HCT116 (cell line): ENCODE measurements at regions not wholly inside any gene's neighbourhood (a gene's known extent, or its start where the extent isn't known, plus 50 kb on each side); places are given as distances from the start of the nearest gene placed in this dataset.

Experiments used
- ATAC-seq: fragments of 200-7000 bp; cut with Tn5 transposase; 2 replicates; pipeline ENCODE4 v1.9.1; 2020; ENCODE audit warnings: mild to moderate bottlenecking, moderate library complexity
- BruUV-seq: library from RNA; stranded (reverse); fragments of 400-500 nt; replicated peaks from 2 replicates; lab custom pipeline; 2021; lab: Mats Ljungman, UMichigan
- CTCF ChIA-PET: fragments of 300-600 bp; sonication (Branson Sonifier 250); formaldehyde crosslinking; loops from one replicate; lab custom pipeline; 2021; ENCODE audit warnings: antibody characterized with exemption; lab: Charles Lee
- POLR2A ChIA-PET: fragments of 300-600, 350-600 bp; sonication (Branson Sonifier 250); formaldehyde crosslinking; loops from one replicate; lab custom pipeline; 2021; ENCODE audit warnings: antibody characterized with exemption; lab: Charles Lee
- RAD21 ChIA-PET, 2 experiments: fragments of 300-600 bp; sonication (Branson Sonifier 250); formaldehyde crosslinking; loops; one replicate each; lab custom pipeline; 2023; ENCODE audit warnings: low total read pairs in 2 of 2; ENCODE audit not compliant: uncharacterized antibody in 2 of 2, unreplicated experiment in 2 of 2, low non-redundant PET in 1 of 2; lab: Charles Lee
- DNase-seq: peaks from one replicate; pipeline ENCODE4 v3.0.0-alpha.2; 2010; ENCODE audit warnings: low read depth, low spot score
- H2AFZ ChIP-seq: fragments of 200-600 bp; shearing (Covaris generic), sonication (generic); 2 replicates; pipeline ENCODE4 v1.6.1; 2017; ENCODE audit warnings: low read depth, mixed run types, mixed read lengths, antibody characterized with exemption, low read length; ENCODE audit not compliant: poor library complexity, severe bottlenecking
- H3K27ac ChIP-seq: 2 replicates; pipeline ENCODE4 v1.5.1; 2012; ENCODE audit warnings: low read depth, low read length
- H3K27me3 ChIP-seq: fragments of 200-600 bp; sonication (generic); 2 replicates; pipeline ENCODE4 v1.6.1; 2016; ENCODE audit warnings: mixed run types, low read length, mixed read lengths; ENCODE audit not compliant: insufficient read depth
- H3K36me3 ChIP-seq, 2 experiments: fragments of 200-500 bp in 1 of 2; fragments of 200-600 bp in 1 of 2; sonication (Bioruptor generic) in 1 of 2; sonication (generic) in 1 of 2; 2 replicates each; pipeline versions ENCODE4 v1.5.1 to v1.6.1; 2014 to 2016; ENCODE audit warnings: low read length in 2 of 2, inconsistent platforms in 1 of 2, mixed read lengths in 1 of 2, mixed run types in 1 of 2; ENCODE audit not compliant: insufficient read depth in 2 of 2, control insufficient read depth in 1 of 2
- H3K4me1 ChIP-seq, 2 experiments: fragments of 200-600 bp in 1 of 2; sonication (generic) in 1 of 2; 2 replicates each; pipeline versions ENCODE4 v1.5.1 to v1.6.1; 2012 to 2017; ENCODE audit warnings: low read length in 2 of 2, inconsistent platforms in 1 of 2, mild to moderate bottlenecking in 1 of 2, mixed read lengths in 1 of 2, mixed run types in 1 of 2, moderate library complexity in 1 of 2; ENCODE audit not compliant: insufficient read depth in 2 of 2, control insufficient read depth in 1 of 2
- H3K4me2 ChIP-seq: fragments of 200-600 bp; sonication (generic); 2 replicates; pipeline ENCODE4 v1.6.1; 2017; ENCODE audit warnings: mixed run types, low read length, mixed read lengths
- H3K4me3 ChIP-seq, 2 experiments: fragments of 200-600 bp in 1 of 2; sonication (generic) in 1 of 2; replicated peaks in 1 of 2; 2 replicates each; pipeline ENCODE4 v1.5.1; 2011 to 2016; ENCODE audit warnings: low read length in 2 of 2, control low read depth in 1 of 2, low read depth in 1 of 2, mild to moderate bottlenecking in 1 of 2, mixed read lengths in 1 of 2, mixed run types in 1 of 2
- H3K79me2 ChIP-seq: fragments of 200-600 bp; sonication (generic); 2 replicates; pipeline ENCODE4 v1.6.1; 2017; ENCODE audit warnings: mild to moderate bottlenecking, mixed run types, low read length, moderate library complexity, mixed read lengths; ENCODE audit not compliant: insufficient read depth
- H3K9ac ChIP-seq: fragments of 200-600 bp; sonication (generic); 2 replicates; pipeline ENCODE4 v1.6.1; 2016; ENCODE audit warnings: low read length, mixed read lengths
- H3K9me2 ChIP-seq: fragments of 200-600 bp; sonication (generic), shearing (Covaris generic); 2 replicates; pipeline ENCODE4 v1.6.1; 2017; ENCODE audit warnings: mixed run types, mild to moderate bottlenecking, moderate library complexity; ENCODE audit not compliant: insufficient read depth
- H3K9me3 ChIP-seq, 2 experiments: fragments of 200-500 bp in 1 of 2; fragments of 200-600 bp in 1 of 2; sonication (Bioruptor generic) in 1 of 2; sonication (generic) in 1 of 2; 2 replicates each; pipeline ENCODE4 v1.6.1; 2014 to 2017; ENCODE audit warnings: low read length in 2 of 2, mixed read lengths in 2 of 2, inconsistent platforms in 1 of 2, low read depth in 1 of 2, mild to moderate bottlenecking in 1 of 2, mixed run types in 1 of 2, moderate library complexity in 1 of 2; ENCODE audit not compliant: control insufficient read depth in 1 of 2, insufficient read depth in 1 of 2
- H4K20me1 ChIP-seq: fragments of 200-600 bp; sonication (generic), shearing (Covaris generic); 2 replicates; pipeline ENCODE4 v1.6.1; 2017; ENCODE audit warnings: mixed run types, mild to moderate bottlenecking, moderate library complexity; ENCODE audit not compliant: insufficient read depth
- ELF1 ChIP-seq: IDR thresholded peaks from 2 replicates; pipeline ENCODE4 v1.6.1; 2012; ENCODE audit warnings: low read depth, borderline replicate concordance
- JUND ChIP-seq: IDR thresholded peaks from 2 replicates; pipeline ENCODE4 v1.6.1; 2012
- POLR2A ChIP-seq: IDR thresholded peaks from 2 replicates; pipeline ENCODE4 v1.7.0; 2011; ENCODE audit warnings: borderline replicate concordance; ENCODE audit not compliant: insufficient read depth, insufficient read length; ENCODE audit errors: extremely low read depth
- POLR2AphosphoS5 ChIP-seq: IDR thresholded peaks from 2 replicates; pipeline ENCODE4 v1.6.1; 2011; ENCODE audit warnings: mild to moderate bottlenecking, low read depth, low read length, moderate library complexity
- SIN3A ChIP-seq: IDR thresholded peaks from 2 replicates; pipeline ENCODE4 v1.6.1; 2012; ENCODE audit warnings: low read depth
- YY1 ChIP-seq: IDR thresholded peaks from 2 replicates; pipeline ENCODE4 v1.6.1; 2011; ENCODE audit warnings: low read length, low read depth, moderate library complexity, mild to moderate bottlenecking; ENCODE audit not compliant: insufficient replicate concordance; ENCODE audit errors: extremely low read depth
- ZFX ChIP-seq: fragments of 450-650 bp; IDR thresholded peaks from 2 replicates; pipeline ENCODE4 v1.6.1; 2017
- ZNF274 ChIP-seq: fragments of 200-500 bp; sonication (Bioruptor generic); IDR thresholded peaks from 2 replicates; pipeline ENCODE4 v1.6.1; 2014; ENCODE audit warnings: mild to moderate bottlenecking, low read depth, low read length, inconsistent platforms
- intact Hi-C: fragments of 100-400 bp; cut with micrococcal nuclease; formaldehyde crosslinking; loops from 2 replicates; pipeline ENCODE4 v1.10.0; 2022
- TF ChIP-seq, protein P1 (sequence below): IDR thresholded peaks from 2 replicates; pipeline ENCODE4 v1.6.1; 2012
- TF ChIP-seq, protein P2 (sequence below): IDR thresholded peaks from 2 replicates; pipeline ENCODE4 v1.6.1; 2012; ENCODE audit warnings: low read depth
- TF ChIP-seq, protein P3 (sequence below): IDR thresholded peaks from 2 replicates; pipeline ENCODE4 v1.6.1; 2012

DNA sequence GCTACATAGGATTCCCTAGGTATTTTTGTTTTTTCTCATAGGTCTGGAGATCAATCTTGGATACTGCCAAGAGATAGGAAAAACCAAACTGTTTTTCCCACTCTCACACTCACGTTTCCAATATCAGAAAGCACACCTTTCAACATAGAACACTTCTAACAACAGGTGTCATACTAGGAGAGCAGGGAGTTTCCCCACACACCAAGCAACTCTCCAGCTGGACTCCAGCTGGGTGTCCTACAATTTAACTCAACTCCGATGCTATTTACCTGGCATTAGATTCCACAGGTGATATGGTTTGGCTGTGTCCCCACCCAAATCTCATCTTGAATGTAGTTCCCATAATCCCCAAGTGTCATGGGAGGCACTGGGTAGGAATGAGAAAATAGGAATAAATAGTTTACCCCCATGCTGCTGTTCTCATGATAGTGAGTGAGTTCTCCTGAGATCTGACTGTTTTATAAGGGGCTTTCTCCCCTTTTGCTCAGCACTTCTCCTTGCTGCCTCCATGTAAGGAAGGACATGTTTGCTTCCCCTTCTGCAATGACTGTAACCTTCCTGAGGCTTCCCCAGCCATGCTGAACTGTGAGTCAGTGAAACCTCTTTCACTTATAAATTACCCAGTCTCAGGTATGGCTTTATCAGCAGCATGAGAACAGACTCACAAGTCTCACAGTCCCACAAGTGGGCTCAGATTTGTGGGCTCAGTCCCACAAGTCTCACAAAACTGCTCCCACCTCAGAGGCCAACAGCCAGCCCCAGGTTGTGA lies 354.5 kb upstream of the THBS1 start:
- Histone ChIP-seq H3K27me3 (no peaks in the 10 kb centered on the region), H2AFZ (no peak overlapping the region), H3K9me2 (no peaks in the 10 kb centered on the region), H3K4me3 (no peak overlapping the region), H4K20me1 (no peaks in the 10 kb centered on the region), H3K79me2 (no peaks in the 10 kb centered on the region), H3K36me3 (no peaks in the 10 kb centered on the region), H3K9ac (no peak overlapping the region), H3K9me3 (no peaks in the 10 kb centered on the region), H3K27ac (no peak overlapping the region), H3K4me2 (no peak overlapping the region), H3K4me1 (no peaks in the 10 kb centered on the region)
- POLR2A ChIA-PET = no interaction called here
- ATAC-seq (no peak), DNase-seq (no peak)
- CTCF ChIA-PET = no interaction called here
- TF ChIP-seq JUND (no peak), SIN3A (no peak), ELF1 (no peak), ZNF274 (no peak), YY1 (no peak), POLR2A (no peak), POLR2AphosphoS5 (no peak), ZFX (no peak)
- TF ChIP-seq, protein P1, sequence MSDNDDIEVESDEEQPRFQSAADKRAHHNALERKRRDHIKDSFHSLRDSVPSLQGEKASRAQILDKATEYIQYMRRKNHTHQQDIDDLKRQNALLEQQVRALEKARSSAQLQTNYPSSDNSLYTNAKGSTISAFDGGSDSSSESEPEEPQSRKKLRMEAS = no peak
- TF ChIP-seq, protein P2, sequence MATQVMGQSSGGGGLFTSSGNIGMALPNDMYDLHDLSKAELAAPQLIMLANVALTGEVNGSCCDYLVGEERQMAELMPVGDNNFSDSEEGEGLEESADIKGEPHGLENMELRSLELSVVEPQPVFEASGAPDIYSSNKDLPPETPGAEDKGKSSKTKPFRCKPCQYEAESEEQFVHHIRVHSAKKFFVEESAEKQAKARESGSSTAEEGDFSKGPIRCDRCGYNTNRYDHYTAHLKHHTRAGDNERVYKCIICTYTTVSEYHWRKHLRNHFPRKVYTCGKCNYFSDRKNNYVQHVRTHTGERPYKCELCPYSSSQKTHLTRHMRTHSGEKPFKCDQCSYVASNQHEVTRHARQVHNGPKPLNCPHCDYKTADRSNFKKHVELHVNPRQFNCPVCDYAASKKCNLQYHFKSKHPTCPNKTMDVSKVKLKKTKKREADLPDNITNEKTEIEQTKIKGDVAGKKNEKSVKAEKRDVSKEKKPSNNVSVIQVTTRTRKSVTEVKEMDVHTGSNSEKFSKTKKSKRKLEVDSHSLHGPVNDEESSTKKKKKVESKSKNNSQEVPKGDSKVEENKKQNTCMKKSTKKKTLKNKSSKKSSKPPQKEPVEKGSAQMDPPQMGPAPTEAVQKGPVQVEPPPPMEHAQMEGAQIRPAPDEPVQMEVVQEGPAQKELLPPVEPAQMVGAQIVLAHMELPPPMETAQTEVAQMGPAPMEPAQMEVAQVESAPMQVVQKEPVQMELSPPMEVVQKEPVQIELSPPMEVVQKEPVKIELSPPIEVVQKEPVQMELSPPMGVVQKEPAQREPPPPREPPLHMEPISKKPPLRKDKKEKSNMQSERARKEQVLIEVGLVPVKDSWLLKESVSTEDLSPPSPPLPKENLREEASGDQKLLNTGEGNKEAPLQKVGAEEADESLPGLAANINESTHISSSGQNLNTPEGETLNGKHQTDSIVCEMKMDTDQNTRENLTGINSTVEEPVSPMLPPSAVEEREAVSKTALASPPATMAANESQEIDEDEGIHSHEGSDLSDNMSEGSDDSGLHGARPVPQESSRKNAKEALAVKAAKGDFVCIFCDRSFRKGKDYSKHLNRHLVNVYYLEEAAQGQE = no peak
- TF ChIP-seq, protein P3, sequence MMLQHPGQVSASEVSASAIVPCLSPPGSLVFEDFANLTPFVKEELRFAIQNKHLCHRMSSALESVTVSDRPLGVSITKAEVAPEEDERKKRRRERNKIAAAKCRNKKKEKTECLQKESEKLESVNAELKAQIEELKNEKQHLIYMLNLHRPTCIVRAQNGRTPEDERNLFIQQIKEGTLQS = no peak
- RAD21 ChIA-PET = no interaction called here
- no TSS peak for BruUV-seq
- intact Hi-C loops = no loop called here
